ENCODE measurements at regions not wholly inside any gene's neighbourhood (a gene's known extent, or its start where the extent isn't known, plus 50 kb on each side); places are given as distances from the start of the nearest gene placed in this dataset.
A peak's percentile ranks its signal among the peaks of the same experiment; 100 is the strongest.
"Not testable (repeated sequence)": the region's sequence is repeated elsewhere in the genome, so short reads cannot be mapped to it uniquely, and the experiment has no call there.

GRCh38 chr12:126452686-126453085, 1387.5 kb downstream of the AACS start:
- H3K79me2 ChIP-seq (ENCODE audit: control insufficient read depth in 1 of 2, insufficient read depth in 2 of 2, low read length in 2 of 2); H4K20me1 ChIP-seq (replicated peaks in 1 of 2; ENCODE audit: control insufficient read depth in 1 of 2, insufficient read depth in 2 of 2, low read length in 2 of 2); H3K36me3 ChIP-seq (ENCODE audit: control insufficient read depth in 2 of 4, insufficient read depth in 4 of 4, low read length in 3 of 4); H2BK15ac ChIP-seq (ENCODE audit: low read length); H3K9me3 ChIP-seq (ENCODE audit: insufficient read depth in 2 of 2, low read depth in 1 of 2, low read length in 1 of 2); H4K8ac ChIP-seq (ENCODE audit: extremely low read depth, insufficient read depth, low read length); H3K4ac ChIP-seq (replicated peaks; ENCODE audit: insufficient read length, low read depth, low read length); H2BK12ac ChIP-seq (ENCODE audit: low read depth, low read length); H3K27ac ChIP-seq (ENCODE audit: low read depth, low read length); H2AFZ ChIP-seq (ENCODE audit: low read length); H3K23ac ChIP-seq (ENCODE audit: insufficient read length); H3K4me3 ChIP-seq (ENCODE audit: extremely low read depth in 1 of 4, insufficient read depth in 2 of 4, low read depth in 3 of 4, low read length in 4 of 4); H3K23me2 ChIP-seq (ENCODE audit: low read depth, low read length); H3K14ac ChIP-seq (ENCODE audit: insufficient read length); H4K91ac ChIP-seq (replicated peaks; ENCODE audit: insufficient read length, low read length); H3K56ac ChIP-seq (replicated peaks; ENCODE audit: insufficient read length, low read depth, low read length); POLR2A ChIA-PET (ENCODE audit: partially characterized antibody); FAIRE-seq; H4K5ac ChIP-seq (ENCODE audit: insufficient read length, low read depth, low read length); H2BK120ac ChIP-seq (replicated peaks; ENCODE audit: low read depth, low read length); H2AK5ac ChIP-seq (ENCODE audit: low read depth, low read length); H3K27me3 ChIP-seq (replicated peaks in 1 of 4; ENCODE audit: control insufficient read depth in 3 of 4, extremely low read depth in 1 of 4, insufficient read depth in 3 of 4, low read length in 3 of 4); H2BK5ac ChIP-seq (ENCODE audit: low read depth, low read length); H3K18ac ChIP-seq (ENCODE audit: extremely low read depth, low read length); H3K79me1 ChIP-seq (ENCODE audit: low read depth, low read length); CTCF ChIA-PET (ENCODE audit: partially characterized antibody); DNase-seq (ENCODE audit: low read depth in 1 of 2, low spot score in 2 of 2); H3K9ac ChIP-seq (replicated peaks in 1 of 4; ENCODE audit: extremely low read depth in 1 of 4, low read depth in 3 of 4, low read length in 3 of 4); H3K4me2 ChIP-seq (ENCODE audit: insufficient read depth in 1 of 2, low read depth in 2 of 2, low read length in 2 of 2): not testable (repeated sequence)
- Histone ChIP-seq H3K4me1 (replicated peaks in 1 of 4; ENCODE audit: control insufficient read depth in 3 of 4, insufficient read depth in 4 of 4, low read length in 3 of 4) (peaks cover 0 to 10% (median 5%) of the 10 kb centered on the region in 4 experiments; a peak in 4 of 7 replicates), H2BK20ac (ENCODE audit: low read length) (peak overlapping the region; percentile 34; the same call in 1 of the 2 replicates)
- WGBS, 2 experiments (ENCODE audit: extremely low coverage in 1 of 2, insufficient coverage in 1 of 2, insufficient read length in 1 of 2, insufficient replicate concordance in 2 of 2, low coverage in 1 of 2, low lambda C conversion rate in 2 of 2, missing lambda C conversion rate in 1 of 2): 92% methylated on average over 9 of the region's 9 CpGs; no CpG with 5 or more reads in 1 of the 2 experiments
